ENCODE measurements at regions not wholly inside any gene's neighbourhood (a gene's known extent, or its start where the extent isn't known, plus 50 kb on each side); places are given as distances from the start of the nearest gene placed in this dataset.

- TF ChIP-seq EZH2phosphoT487 (IDR thresholded peaks at IDR 0.05; ENCODE audit: insufficient read depth, low read depth) (no peak), EZH2 (IDR thresholded peaks at IDR 0.05; ENCODE audit: insufficient read depth, poor library complexity, severe bottlenecking) (no peak)
Observed at GRCh38 chr9:38141746-38142591, 72.9 kb upstream of the SHB start.
